Glomerular visceral epithelial cell (primary cell): ENCODE measurements at regions not wholly inside any gene's neighbourhood (a gene's known extent, or its start where the extent isn't known, plus 50 kb on each side); places are given as distances from the start of the nearest gene placed in this dataset.

Experiments used
- DNase-seq: peaks from one replicate; pipeline ENCODE4 v3.0.0-alpha.2; 2016; ENCODE audit errors: extremely low spot score

DNA sequence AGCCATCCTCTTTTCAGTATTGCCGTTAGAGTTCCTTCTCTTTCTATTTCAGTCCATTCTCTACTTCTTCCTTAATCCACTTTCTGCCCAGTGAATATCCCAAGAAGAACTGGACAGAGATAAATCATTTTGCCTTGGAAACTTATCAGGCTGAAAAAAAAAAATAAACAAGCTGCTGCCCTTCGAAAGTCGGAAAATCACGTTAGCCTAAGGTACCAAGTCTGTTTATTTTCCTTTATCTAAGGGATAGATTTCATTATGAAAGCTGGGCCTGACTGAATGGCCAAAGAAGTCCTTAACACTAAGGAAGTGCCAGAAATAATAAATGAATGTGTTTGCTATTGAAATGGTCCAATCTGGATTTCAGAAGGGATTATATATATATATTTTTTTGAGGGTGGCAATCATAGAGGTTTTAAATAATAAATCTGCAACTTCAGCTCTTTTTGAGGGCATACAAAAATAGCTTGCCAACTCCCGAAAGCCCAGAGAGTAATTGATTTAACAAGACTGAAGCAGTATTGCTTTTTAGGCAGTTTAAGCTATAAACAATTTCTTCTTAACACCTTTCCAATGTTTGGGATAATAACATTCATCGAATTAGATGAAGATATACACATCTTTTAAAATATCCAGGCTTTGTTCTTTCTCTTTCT lies 127.0 kb upstream of the STMND1 start:
- no peak for DNase-seq

DNA sequence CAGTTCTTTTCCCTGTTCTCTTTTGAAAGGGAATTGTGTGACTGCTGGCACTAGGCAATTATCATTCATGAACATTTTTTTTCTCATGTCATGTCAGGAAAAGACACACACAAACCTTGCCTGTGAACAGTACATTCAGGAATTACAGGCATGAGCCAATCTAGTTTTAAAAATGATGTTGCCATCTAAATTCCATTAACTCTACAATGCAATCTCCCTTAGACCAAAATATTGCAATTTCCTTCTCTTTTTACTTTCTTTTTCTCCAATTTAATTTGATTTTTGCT lies 127.5 kb upstream of the STMND1 start:
- DNase-seq, result no peak

DNA sequence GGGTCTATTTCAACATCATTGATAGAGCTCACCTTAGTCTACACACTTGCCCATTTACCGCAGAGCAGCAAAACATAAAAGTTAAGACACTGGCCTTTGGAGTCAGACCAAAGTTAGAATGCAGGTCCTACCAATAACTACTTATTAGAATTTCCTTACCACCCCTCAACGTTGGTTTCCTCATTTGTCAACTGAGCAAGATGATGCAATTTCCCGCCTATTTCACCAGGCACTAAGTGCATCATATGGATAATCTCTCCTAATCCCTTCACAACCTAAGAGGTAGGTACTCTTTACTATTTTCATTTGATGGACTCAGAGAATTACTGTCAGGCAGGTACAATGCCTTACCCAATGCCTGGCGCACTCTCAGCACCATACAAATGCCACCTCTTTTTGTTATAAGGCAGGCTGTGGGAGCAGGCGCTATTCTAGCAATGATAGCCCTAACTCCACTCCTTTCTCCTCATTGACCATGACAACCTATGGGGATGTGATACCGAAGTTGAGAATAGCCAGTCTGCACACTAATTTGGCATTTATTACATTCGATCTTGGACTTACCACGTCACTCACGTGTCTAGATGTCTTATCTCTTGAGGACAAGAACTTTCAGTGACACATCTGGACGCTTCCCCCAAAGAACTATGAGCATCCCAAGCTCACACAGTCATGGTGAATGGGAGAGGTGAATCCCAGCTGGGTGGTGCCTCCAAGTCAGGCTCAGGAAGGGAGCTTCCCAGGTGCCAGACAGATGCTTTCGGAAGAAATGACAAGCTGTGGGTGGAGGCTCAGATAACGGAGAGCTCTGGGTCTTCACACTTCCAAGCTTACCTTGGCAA lies 128.1 kb upstream of the STMND1 start:
- DNase-seq, result no peak

DNA sequence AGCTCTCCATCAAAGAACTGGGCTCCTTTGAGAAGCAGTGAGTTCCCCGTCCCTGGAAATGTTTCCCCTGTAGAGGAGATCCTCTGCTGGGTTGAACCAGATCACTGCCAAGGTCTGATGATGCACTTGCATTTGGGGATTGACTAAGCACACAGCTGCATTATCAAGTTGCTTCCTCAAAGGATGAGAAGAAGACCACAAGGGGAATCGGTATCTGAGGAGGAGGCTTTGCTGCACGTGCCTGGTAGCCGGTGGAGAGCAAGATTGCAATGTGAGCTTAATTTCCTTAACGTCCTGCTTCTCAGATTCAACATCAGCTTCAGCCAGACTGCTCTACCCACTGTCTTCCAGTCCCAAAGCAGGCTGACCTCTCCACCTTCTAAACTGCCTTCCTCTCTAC lies 128.8 kb upstream of the STMND1 start:
- no peak for DNase-seq

DNA sequence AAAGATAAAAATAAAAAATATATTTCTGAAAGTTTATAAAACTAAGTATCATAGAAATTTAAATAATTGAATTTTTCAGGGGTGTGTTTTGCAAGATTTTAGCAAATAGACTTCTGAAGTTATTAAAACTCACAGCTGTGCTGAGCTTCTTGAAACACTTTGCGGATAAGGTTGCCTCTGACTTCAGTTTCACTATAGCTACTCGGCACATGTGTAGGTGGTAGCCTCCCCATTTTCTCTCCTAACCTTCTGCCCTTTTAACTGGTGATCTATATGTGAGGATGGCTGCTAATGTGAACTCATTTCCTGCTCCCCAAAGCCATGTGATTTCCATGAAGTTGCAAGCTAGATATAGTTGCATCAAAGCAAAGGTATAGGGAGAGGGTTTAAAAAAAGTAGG lies 129.3 kb upstream of the STMND1 start:
- DNase-seq, result no peak

DNA sequence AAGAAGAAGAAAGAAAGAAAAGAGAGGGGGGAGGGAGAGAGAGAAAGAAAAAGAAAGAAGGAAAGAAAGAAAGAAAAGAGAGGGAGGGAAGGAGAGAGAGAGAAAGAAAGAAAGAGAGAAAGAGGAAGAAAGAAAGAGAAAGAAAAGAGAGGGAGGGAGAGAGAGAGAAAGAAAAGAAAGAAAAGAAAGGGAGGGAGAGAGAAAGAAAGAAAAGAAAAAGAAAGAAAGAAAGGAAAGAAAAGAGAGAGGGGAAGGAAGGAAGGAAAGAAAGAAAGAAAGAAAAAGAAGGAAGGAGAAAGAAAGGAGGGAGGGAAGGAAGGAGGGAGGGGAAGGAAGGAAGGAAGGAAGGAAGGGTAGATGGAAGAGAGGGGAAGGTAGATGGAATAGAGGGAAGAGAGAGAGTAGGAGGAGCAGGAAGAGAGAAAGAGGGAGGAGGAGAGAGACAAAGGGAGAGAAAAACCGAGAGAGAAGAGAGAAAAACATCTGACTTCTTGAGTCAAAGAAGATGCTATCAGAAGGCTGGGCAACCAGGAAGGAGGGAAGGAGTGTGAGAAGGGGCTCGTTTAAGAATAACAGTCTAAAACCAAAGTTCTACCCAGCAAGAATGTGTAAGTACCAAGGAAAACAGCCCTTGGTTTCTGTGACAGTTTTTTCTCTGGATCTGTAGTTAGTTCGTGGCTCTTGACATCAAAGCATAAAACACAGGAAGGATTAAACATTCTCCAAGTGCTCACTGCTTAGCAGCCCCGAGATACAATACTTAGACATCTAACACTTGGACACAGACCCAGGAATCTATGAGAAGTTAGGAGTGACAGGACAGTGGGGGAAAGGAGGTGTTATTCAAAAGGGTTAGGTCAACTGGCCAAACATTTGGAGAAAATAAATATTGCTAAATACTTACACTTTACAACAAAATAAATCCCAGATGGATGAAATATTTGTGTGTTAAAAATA lies 131.9 kb upstream of the STMND1 start:
- no peak for DNase-seq

DNA sequence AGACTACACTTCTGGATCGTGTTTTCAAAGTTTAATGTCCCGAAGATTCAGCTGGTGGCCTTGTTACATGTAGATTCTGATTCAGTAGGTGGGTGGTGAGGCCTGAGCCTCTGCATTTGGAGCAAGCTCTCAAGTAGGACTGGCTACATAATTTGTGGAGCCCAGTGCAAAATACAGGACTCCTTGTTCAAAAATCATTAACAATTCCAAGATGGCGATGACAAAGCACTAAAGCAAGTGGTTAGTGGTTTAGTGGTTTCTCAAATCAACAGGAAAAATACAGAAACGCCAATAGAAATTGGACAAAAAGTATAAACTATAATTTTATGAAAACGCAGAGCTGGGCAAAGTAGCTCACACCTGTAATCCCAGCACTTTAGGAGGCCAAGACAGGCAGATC lies 133.7 kb upstream of the STMND1 start:
- no peak for DNase-seq

DNA sequence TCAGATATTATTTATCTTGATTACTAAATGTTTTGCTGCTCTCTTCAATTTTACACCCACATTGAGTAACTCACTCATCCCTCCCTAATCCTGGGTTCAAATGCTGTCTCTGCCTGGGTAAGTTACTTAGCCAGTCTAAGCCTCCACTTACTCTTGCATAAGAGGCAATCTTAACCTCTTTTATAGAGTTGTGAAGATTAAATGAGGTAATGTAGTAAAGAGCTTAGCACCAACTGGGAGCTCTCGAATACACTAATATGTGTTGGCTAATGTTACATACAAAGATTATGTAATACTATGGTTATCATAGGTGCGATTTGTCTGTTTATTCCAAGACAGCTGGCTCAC lies 134.4 kb upstream of the STMND1 start:
- DNase-seq, result no peak

DNA sequence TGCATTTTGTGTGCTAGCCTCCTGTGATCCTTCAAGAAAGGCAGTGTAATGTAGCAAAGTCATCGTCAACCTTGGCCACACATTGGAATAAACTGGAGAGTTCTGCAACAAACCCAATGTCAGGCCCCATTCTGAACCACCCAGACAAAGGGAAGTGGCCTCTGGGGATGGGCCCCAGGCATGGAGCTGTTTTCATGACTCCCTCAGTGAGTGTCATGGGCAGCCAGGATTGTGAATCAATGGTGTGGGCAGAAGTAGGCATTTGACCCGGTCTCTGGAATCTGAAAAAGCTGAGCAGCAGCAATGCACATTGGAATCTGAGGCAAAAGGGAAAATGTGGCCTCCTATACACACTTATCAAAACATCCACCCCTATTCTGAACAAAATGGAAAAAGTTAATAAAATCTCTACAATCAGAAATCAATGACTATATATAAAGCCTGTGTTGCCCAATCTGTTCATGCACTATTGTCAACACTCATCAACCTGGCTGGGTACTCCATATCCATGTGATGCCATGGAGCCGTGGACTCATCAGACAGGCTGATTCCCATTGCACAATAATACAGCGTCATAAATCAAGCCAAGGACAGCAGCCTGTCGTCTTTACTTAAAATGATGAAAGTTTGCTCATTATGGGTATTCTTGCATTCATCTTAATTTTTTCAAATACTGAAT lies 134.9 kb upstream of the STMND1 start:
- DNase-seq, result no peak

DNA sequence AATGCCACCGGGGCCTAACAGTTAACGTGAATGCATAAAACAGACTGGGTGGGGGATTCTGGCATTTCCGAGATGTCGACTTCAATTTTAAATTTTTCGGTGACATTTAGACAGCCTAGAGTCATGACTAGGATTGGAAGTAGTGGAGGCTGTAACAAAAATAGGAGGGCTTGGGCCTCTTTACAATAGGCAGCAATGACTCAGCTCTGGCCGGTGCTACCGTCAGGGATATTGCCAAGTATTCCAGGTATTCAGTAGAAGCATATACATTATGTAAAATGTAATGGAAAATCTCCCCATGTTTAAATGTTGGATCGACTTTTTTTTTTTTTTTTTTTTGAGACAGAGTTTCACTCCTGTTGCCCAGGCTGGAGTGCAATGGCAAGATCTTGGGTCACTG lies 136.2 kb upstream of the STMND1 start:
- DNase-seq, result no peak

DNA sequence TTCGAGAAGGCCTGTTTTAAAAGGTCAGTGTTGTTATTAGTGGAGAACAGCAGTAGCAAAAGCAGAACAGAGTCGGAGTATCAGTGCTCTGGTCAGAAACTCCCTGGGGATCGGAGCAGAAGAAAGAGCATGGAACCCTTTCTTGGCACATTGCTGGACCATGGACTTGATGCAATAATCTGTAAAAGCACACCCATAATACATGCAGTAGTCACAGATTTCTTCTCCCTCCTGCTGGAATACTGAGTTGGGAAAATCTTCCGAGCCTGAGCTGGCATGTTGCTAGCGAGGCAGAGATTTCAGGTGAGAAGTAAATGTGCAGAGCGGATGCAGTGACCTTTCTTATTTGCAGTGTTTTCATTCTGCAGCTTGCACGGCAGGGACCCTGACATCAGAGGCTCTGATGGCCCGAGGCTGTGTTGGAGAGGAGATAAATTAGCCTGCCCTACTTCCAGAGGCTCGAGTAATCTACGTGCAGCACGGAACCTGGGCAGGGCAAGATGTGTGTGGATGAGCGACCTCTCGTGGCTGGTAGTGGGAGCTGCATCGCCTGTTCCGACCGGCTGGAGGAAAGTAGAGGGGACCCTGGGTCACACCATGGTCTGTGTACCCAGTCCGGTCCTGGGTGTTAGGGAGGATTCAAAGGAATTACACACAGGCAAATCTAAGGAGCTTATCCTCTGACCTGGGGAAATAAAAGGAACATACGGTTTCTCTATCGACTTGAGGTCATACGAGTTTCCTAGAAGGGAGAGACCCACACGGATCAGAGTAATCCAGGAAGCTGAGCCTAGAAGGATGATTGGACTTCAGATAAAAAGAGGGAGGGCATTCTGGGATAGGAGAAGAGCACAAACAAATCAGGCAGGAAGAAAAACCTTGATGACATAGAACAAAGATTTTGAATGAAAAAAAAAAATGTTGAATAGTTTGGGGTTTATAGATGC lies 137.0 kb upstream of the STMND1 start:
- peak; percentile 67 for DNase-seq

DNA sequence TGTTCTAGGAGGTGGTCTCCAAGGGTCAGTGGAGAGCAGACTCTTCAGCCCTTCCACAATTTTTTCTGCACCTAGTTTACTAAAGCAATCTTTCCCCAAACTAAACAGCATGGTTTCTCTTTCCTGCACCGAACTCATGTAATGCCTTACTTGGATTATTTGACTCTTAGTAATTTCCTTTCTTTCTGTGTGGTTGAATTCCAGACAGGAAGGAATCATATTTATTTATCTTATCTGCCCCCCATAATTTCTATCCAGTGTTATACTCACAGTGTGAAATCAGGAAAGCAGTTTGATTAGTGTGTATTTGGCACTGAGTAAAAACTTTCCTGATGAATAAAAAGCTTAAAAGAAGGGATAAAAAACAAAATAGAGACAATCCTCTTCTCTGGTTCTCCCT lies 140.3 kb upstream of the STMND1 start:
- DNase-seq, result no peak

DNA sequence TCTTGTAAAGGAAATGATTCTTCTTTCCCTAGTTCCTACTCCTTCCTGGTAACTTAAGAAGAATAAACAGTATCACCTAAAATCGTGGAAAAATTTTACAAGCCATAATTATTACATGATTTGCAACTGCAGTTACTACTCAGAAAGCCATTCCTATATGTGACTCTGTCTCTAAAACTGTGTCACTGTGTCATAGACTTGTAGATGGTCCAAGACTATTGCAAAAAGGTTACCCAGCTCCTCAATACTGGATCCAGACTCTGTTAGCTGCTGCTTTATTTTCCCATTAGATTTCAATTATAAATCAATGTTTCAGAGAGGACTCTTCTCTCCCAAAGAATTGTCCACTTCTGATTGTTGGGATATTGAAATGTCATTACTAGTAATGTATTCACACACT lies 142.1 kb upstream of the STMND1 start:
- no peak for DNase-seq

DNA sequence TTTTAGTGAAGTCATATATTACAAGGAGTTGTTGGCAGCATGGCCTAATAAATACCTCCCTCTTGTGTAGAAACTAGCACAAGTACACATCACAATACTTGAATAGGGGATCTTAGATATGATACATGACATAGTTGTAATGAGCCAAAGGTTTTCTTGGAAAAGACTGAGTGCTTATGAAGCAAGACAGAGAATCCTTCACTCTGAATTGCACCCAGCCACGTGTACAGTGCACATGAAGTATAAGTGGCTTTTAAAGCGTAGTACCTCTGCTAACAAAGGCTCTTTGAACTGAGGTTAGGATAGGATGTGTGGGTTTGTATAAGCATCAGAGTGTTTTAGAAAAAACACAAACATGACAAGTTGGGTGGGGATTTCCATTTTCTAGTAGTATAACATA lies 145.5 kb upstream of the STMND1 start:
- no peak for DNase-seq

DNA sequence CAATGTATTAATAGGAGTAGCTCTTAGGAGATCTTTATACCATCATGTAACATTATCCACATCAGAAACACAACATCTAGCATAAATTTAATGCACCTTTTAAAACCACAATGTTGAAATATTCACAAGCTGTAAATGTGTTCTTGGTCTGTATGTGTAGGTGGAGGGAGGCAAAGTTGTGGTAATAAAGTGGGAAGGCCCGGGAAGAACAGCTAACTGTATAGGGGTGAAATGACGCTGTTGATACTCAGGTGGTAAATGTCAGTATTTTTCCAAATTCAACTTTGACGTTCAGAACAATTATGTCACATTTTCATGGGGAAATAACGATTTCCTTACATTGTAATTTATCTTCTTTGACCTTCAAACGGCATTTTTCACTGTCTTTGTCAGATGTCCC lies 146.0 kb upstream of the STMND1 start:
- DNase-seq, result no peak

DNA sequence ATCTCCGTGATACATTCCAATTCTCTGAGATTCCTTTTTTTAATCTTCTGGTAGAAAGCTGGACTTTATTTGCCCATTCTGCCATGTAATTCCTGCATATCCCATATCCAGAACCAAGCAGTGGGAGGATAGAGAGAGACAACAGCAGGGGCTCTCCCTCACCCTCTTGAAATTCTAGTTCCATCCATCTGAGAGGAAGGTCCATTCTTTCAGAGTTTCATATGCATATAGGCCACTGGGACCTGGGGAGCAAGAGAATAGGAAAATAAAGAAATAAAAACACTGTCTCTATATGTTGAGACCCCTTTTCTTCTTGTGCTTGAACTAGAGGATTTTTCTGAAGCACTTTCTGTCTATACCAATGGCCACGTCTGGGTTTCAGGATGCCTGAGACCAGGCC lies 147.9 kb upstream of the STMND1 start:
- no peak for DNase-seq

DNA sequence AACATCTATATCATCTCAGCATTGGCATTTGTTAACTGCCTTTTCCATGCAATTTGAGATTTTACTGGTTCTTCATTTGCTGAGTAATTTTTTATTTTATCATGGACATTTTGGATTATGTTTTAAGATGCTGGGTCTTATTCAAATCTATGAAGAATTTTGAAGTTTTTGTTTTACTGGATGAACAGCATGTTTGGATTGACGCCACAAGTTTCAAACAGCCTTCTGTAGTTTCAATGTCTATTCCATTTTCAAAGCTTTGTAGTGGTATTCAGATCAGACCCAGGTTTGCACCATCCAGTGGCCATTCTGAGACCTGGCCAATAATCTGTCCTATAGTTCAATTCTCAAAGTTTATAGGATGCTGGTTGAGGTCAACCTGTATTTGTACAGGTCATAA lies 148.4 kb upstream of the STMND1 start:
- DNase-seq, result no peak

DNA sequence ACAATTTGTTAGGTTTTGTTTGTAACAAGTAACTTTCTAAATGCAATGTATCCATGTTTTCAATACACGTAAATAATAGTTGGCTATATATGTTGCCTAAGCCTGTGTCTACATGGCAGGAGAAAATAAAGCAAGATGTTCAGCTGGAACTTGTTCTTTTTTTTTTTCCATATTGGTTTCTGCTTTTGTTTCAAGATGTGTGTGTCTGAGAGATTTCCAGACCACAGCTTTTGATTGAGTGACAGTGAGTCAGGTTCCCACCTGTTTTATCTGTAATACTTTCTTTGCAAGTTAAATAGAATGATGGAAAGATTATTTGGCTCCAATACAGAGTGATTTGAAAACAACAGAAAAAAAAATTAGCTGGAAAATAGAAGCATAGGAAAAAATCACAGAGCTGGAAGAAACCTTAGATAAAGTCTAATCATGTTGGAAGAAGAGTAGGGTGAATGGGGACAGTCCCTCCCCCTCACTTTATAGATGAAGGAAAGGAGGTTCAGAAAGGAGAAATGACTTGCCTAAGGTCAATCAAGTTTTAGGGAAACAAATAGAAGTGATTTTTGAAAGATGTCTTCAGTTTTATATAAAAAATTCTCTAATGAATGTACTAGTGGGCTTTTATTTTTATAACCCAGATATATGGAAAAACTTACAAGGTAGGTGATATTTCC lies 150.9 kb upstream of the STMND1 start:
- no peak for DNase-seq

DNA sequence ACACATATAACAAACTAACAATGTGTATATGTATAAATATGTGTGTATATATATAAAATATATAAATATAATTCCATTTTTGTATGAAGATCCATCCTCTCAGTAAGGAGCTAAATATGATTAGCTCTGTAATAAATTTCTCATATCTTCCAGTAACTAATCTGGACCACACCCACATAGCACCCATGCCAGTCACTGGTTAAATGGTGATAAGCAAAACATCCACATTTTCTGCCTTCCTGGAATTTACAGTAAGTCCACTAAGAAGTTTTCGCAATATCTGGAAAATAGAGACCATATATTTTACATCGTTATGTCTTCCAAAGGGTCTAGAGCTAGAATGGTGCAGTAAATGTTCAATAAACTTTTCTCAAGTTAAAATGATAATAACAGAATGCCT lies 151.5 kb upstream of the STMND1 start:
- no peak for DNase-seq

DNA sequence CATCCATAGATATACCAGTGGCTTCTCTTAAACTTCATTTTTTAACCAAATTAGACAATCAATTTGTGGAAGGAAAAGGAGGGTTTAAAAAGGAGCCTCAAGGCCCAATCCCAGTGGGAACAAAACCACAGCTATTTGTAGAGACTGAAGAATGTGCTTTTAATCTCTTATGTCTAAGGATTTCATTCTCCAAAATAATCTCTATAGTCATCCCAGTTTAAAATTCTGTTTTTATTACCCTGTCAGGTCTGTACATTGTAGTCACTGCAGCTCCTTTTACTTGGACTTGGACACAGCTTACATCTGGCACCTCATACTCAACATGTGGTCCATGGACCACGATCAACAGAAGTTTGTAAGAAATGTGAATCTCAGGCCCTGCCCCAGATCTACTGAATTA lies 152.1 kb upstream of the STMND1 start:
- no peak for DNase-seq

DNA sequence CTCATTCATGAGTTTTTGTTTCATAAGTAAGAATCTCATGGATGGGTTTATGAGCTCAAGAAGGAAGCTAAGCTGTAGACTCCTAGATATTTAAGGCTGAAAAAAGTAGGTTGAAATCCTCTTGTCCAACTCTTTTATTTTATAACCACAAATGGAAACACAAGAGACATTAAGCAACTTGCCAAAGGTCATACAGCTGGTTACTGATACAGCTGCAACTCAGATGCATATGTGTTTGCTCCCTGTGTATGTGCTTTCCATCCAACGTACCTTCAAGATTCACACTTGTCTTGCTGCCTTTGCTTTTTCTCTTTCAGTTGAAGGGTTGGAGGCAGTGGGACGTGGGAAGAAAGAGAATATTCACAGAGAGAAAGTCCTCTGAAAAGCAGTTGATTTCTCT lies 153.5 kb upstream of the STMND1 start:
- no peak for DNase-seq
